Mononuclear cell (primary cell): ENCODE measurements at regions not wholly inside any gene's neighbourhood (a gene's known extent, or its start where the extent isn't known, plus 50 kb on each side); places are given as distances from the start of the nearest gene placed in this dataset.

Experiments
- H3K27me3 ChIP-seq: 2 replicates; pipeline ENCODE4 v1.6.0; 2011; ENCODE audit warnings: low read length, control low read depth; ENCODE audit not compliant: insufficient read depth
- H3K4me1 ChIP-seq: 2 replicates; pipeline ENCODE4 v1.5.1; 2011; ENCODE audit warnings: mild to moderate bottlenecking, low read length, control low read depth; ENCODE audit not compliant: insufficient read depth
- H3K4me3 ChIP-seq: 2 replicates; pipeline ENCODE4 v1.5.1; 2011; ENCODE audit warnings: mild to moderate bottlenecking, low read length, moderate library complexity
- H3K9me3 ChIP-seq: 2 replicates; pipeline ENCODE4 v1.5.1; 2011; ENCODE audit warnings: low read depth, mild to moderate bottlenecking, control low read depth, low read length

DNA sequence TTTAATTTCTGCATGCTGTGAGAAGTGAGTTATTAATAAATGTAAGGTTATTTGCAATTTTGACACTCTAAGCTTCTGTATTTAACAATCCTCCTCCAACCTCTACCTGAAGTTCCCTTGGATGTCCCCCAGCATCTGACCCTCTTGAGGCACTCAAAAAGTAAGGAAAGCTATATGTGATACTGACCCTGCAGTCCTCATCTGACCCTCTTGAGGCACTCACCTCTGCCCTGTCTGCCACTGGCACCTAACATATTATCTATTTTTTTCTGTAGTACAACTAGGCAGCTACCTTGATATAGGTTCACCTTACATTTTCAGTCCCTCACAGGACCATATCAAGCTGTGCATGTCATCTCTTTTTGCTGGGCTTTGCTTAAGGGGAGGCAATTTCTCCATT lies 583.4 kb upstream of the PKDCC start:
- H3K27me3 ChIP-seq, result no peaks in the 10 kb centered on the region
- H3K4me1 ChIP-seq, result no peaks in the 10 kb centered on the region
- H3K4me3 ChIP-seq, result no peak overlapping the region
- no peaks in the 10 kb centered on the region for H3K9me3 ChIP-seq

DNA sequence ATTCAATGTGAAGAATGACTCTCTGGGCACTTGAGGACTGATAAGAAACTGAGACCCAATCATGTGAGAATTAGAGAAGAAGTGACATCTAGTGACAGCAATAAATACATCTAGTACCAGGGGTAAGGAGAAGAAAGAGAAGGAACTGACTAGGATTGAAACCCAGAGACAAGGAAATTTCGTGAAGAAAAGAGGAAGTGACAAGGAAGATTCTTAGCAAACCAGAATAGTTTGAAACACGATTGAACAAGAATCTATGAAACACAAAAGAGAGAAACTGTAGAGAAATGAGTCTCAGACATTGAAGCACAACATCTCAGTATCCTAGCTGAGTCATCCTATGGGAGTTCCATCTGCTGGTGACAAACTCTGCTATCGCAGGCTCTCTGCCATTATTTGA lies 571.9 kb upstream of the PKDCC start:
- no peak overlapping the region for H3K4me3 ChIP-seq
- H3K4me1 ChIP-seq, result no peaks in the 10 kb centered on the region
- H3K27me3 ChIP-seq, result no peaks in the 10 kb centered on the region
- H3K9me3 ChIP-seq, result no peaks in the 10 kb centered on the region

DNA sequence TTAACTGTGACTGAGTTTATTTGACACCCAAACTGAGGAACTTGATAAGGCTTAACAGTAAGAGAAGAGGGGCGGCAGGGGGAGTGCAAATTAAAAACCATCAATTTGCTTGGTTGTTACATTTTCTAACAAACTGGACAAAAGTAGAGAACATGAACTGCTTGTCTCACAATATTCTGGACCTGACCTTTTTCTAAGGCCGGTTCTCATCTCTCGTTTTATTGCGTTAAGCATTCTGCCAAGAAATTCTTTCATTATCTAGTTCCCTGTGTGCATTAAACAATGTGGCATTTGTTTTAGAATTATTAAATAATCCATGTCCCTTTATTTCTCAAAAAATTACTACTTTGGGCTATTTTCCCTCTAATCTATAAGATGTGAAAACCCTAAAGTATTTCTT lies 565.2 kb upstream of the PKDCC start:
- Histone ChIP-seq H3K9me3 (no peaks in the 10 kb centered on the region), H3K4me3 (no peak overlapping the region), H3K27me3 (no peaks in the 10 kb centered on the region), H3K4me1 (no peaks in the 10 kb centered on the region)

DNA sequence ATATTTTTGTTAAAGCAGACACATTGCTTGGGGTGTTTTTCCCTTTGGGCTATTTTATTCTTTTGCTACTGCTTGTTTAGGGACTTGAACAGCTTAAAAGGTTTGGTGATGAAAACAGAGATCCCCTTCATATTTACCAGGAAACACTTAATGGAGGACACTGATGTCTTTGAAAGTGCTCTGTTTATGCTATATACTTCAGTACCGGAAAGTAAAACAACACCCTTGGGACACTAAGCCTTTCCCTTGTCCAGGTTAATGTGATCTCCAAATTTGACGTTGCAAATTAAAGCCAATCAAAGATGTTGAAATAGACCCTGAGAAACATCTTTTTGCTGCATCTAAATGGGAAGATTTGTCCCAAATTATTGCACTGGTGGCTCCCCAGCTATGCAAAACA lies 564.6 kb upstream of the PKDCC start:
- Histone ChIP-seq H3K9me3 (no peaks in the 10 kb centered on the region), H3K4me1 (no peaks in the 10 kb centered on the region), H3K27me3 (no peaks in the 10 kb centered on the region), H3K4me3 (no peak overlapping the region)

DNA sequence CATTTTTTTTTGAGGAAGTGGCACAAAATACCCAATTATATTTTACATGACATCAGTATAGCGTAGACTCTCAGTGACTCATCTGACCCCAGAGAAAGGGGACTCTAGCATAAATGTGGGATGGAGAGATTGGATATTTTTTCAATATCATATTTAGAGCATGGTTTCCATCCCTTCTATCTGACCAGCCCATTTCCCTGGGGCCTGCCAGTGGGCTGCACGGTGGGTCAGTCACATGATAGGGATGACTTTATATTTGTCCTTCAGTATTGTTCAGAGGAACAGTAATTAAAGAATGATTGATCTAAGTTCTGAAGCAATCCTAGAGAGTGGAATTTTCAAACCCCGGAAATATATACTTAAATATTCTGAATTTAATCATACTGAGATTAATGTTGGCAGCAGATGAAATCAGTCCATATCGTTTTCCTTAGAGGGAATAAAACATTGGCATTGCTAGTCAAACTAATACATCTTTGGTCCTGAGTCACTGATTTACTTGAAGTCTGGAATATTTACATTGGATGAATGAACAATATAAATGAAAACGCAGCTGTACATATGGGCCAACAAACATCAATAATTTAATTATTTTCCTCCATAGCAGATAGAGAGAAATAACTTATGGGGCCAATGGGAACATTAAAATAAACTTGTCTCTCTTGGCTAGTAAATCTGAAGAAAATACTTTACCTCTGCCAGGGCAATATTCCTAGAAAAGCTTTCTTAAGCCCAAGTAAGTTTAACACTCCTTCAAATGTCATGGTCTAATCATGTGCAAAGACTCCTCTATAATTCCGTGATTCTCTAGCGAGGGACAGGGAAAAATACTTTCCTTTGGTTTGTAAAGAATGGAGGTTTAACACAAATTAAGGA lies 563.6 kb upstream of the PKDCC start:
- H3K4me1 ChIP-seq, result no peaks in the 10 kb centered on the region

DNA sequence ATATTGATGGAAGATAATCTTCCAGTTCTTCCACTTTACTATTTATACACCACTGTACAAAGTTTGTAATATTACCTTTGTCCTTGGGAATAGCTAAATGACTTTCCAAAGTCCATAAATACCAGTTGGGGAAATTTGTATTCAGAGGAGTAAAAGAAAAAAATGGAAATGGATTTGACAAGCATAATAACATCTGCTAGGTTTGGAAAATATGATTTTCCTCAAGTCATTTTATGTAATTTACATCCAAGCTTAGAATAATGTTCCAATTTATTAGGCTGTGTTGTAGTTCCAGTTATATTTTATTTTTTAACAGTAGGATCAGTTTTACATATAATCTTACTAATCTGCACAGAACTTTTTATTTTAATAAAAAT lies 563.0 kb upstream of the PKDCC start:
- H3K27me3 ChIP-seq, result no peaks in the 10 kb centered on the region
- H3K9me3 ChIP-seq, result no peaks in the 10 kb centered on the region
- no peak overlapping the region for H3K4me3 ChIP-seq
- no peaks in the 10 kb centered on the region for H3K4me1 ChIP-seq

More for the DNA sequence above, 563.6 kb upstream of the PKDCC start:
- Histone ChIP-seq H3K9me3 (no peaks in the 10 kb centered on the region), H3K27me3 (no peaks in the 10 kb centered on the region), H3K4me3 (no peak overlapping the region)

DNA sequence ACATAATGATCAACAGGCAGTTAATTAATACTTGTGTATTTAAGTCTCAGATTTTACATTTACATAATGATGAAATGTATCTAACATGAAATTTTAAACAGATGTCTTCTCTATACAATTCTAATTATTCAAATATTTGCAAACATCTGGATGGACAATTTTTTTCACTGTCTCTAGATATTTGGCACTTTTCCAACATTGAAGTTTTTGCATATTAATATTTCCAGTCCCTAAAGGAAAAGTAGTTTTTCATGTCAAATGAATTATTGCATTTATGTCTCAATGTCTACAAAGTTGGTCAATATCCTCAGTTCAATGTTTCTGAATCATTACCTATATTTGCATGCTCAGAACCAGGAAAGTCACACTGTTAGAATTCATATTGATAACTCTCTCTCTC lies 560.9 kb upstream of the PKDCC start:
- Histone ChIP-seq H3K9me3 (no peaks in the 10 kb centered on the region), H3K4me1 (no peaks in the 10 kb centered on the region), H3K27me3 (no peaks in the 10 kb centered on the region)

DNA sequence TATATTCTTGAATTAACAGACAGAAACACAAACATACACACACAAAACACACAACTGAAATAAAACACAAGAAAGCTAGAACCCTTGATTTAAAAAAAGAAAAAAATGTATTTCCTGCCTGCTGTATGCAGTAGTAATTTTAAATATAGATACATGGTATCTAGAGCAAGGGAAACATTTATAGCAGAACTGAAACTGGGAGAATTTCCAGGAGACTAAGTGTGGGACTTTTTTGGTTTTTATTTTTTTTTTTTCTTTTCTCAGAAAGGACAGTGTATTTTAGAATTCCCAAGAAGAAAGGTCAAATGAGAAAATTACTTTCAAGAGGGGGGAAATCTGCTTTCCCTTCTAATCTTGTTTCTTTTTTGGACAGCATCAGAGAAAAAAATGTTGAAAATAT lies 558.9 kb upstream of the PKDCC start:
- Histone ChIP-seq H3K4me3 (no peak overlapping the region), H3K9me3 (no peaks in the 10 kb centered on the region), H3K4me1 (no peaks in the 10 kb centered on the region), H3K27me3 (no peaks in the 10 kb centered on the region)

More for the DNA sequence above, 560.9 kb upstream of the PKDCC start:
- H3K4me3 ChIP-seq, result no peak overlapping the region

DNA sequence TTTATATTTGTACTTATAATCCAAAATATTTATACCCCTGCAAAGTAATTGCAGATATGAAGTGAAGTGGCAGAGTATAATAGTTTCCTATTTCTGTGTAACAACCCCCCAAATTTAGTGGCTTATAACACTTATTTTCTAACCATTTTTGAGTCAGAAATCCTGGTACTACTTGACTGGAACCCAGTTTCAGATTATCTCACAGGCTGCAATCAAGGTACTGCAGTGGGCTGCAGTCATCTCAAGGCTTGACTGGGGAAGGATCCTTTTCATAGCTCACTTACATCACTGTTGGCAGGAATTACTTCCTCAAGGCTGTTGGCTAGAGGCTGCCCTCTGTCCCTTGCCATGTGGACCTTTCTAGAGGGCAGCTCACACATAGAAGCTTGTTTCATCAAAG lies 558.2 kb upstream of the PKDCC start:
- Histone ChIP-seq H3K4me1 (no peaks in the 10 kb centered on the region), H3K4me3 (no peak overlapping the region), H3K9me3 (peaks cover 6% of the 10 kb centered on the region), H3K27me3 (no peaks in the 10 kb centered on the region)

DNA sequence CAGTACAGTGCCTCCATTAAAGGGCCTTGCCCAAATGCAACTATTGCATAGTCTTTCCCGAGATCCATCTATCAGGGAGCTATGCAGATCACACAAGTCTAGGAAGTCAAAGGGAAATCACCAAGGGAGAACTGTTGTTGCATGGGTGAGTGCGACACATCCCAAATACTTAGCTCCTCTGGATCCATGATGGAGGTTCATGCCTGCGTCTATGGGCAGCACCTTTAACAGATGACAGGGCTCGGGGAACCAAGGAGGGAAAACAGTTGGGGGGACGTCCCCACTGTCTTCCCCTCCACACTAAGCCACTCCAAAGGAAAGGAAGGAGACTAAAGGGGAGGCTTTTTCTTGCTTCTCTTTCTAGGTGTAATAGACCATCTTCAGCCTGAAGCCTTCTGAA lies 552.8 kb upstream of the PKDCC start:
- H3K9me3 ChIP-seq, result peaks cover 31% of the 10 kb centered on the region
- H3K4me3 ChIP-seq, result no peak overlapping the region
- no peaks in the 10 kb centered on the region for H3K27me3 ChIP-seq
- H3K4me1 ChIP-seq, result no peaks in the 10 kb centered on the region

DNA sequence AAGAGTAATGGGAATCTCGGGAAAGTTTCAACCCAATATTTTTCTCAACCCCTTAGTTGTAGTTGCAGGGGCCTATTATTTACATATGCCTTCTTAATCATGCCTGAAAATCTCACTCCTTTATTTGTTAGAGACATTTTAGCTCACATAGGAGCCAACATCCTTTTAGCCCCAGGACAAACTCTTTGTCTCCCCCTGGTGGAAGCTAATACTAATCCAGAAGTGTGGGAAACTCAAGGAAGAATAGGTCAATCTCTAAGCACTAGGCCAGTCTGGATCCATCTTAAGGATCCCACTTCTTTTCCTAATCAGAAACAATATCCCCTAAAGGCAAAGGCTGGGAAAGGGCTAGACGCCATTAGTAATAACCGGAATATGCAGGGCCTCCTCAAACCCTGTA lies 550.9 kb upstream of the PKDCC start:
- Histone ChIP-seq H3K4me1 (no peaks in the 10 kb centered on the region), H3K27me3 (no peaks in the 10 kb centered on the region), H3K9me3 (peaks cover 38% of the 10 kb centered on the region), H3K4me3 (no peak overlapping the region)

DNA sequence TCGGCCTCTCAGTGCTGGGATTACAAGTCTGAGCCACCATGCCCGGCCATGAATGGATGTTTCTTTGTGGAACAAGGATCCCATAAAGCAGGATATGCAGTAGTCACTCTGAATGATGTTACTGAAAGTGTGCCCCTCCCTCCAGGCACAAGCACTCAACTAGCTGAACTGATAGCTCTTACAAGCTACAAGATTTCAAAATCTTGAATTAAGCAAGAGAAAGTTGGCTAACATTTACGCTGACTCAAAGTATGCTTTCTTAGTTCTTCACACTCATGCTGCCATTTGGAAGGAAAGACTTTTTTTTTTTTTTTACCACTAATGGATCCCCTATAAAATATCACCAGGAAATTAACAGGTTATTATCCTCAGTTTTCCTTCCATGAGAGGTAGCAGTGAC lies 549.0 kb upstream of the PKDCC start:
- Histone ChIP-seq H3K4me1 (no peaks in the 10 kb centered on the region), H3K9me3 (peaks cover 38% of the 10 kb centered on the region), H3K27me3 (no peaks in the 10 kb centered on the region), H3K4me3 (no peak overlapping the region)

DNA sequence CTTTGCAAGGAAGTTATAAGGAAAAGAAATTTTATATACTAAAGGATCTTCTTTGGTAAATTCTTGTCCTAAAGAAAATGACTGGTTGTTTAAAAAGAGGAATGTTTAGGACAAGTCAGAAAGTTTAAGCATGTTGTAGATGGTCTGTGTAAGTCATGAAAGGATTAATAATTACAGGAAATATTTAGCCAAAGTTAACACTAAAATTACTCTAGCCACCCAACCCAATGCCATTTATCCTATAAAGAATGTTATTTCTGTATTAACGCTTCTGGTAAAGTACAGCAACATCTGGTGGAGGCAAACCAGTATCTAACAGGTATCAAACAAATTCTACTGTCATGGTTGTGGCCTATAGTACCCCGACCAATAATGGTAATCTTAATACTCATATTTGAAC lies 546.9 kb upstream of the PKDCC start:
- no peak overlapping the region for H3K4me3 ChIP-seq
- no peaks in the 10 kb centered on the region for H3K4me1 ChIP-seq
- no peaks in the 10 kb centered on the region for H3K27me3 ChIP-seq
- H3K9me3 ChIP-seq, result peaks cover 19% of the 10 kb centered on the region

DNA sequence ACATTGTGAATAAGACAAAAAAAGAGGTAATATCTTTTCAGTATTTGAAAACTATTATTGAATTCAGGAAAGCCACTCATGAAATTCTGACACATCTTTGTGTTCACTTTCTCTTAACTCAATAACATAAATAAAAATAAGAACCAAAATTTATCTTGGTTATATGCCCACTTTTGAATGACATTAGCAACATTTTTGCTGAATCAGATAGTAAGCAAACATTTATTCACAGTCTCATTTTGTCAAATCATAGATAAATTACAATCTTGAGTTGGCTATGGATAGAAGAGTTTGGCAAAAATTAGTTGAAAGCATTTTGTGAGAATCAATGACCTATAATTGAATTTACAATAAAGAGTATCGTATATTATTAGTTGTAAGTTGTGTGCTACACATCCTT lies 545.1 kb upstream of the PKDCC start:
- Histone ChIP-seq H3K4me3 (no peak overlapping the region), H3K27me3 (no peaks in the 10 kb centered on the region), H3K4me1 (no peaks in the 10 kb centered on the region), H3K9me3 (peaks cover 10% of the 10 kb centered on the region)

DNA sequence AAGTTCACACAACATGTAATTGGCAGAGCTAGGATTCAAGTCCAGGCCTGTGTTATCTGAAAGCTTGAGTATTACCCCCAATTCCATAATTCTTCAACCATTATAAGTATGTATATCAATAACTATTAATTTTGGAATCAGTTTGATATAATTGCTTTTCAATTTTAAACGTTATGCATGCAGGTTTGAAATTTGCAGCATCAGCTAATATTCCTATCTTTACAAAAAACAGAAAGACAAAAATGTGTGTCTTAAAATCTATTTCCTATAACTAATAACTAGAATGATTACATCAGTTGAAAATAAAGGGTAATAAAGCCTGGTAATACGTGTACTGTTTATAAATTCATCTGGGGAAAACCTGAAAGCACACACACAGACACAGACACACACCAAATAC lies 543.3 kb upstream of the PKDCC start:
- Histone ChIP-seq H3K27me3 (no peaks in the 10 kb centered on the region), H3K9me3 (peaks cover 8% of the 10 kb centered on the region), H3K4me1 (peaks cover 2% of the 10 kb centered on the region), H3K4me3 (no peak overlapping the region)

DNA sequence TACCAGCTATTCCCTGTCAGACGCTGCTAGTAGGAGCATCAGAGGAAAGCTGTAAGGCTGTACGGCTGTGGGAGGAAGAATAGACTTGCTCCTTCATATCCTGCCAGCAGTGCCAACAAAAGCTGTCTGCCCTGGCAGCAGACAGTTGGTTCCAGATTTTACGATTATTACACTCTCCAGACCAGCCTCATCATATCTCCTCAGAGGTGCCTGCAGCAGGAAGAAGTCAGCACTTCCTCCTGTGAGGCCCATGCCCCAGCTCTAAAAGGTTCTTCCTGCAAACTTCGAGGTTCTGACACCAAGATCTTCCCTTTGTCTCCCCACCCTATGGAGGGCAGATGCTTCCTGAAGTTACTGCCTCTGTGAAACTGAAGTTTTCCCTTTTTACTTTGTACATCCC lies 537.7 kb upstream of the PKDCC start:
- Histone ChIP-seq H3K4me1 (peaks cover 10% of the 10 kb centered on the region), H3K9me3 (no peaks in the 10 kb centered on the region), H3K27me3 (no peaks in the 10 kb centered on the region), H3K4me3 (no peak overlapping the region)
